ENCODE measurements at regions not wholly inside any gene's neighbourhood (a gene's known extent, or its start where the extent isn't known, plus 50 kb on each side); places are given as distances from the start of the nearest gene placed in this dataset.

- intact Hi-C loops (cut with DNase I) = no loop called here
- Histone ChIP-seq H3K27me3 (no peaks in the 10 kb centered on the region), H3K27ac (no peak overlapping the region), H3K4me3 (no peak overlapping the region), H3K36me3 (no peaks in the 10 kb centered on the region), H3K9me3 (no peaks in the 10 kb centered on the region), H3K4me1 (no peaks in the 10 kb centered on the region)
- DNase-seq = no peak
- WGBS, 2 donors = 79 to 83% methylated on average over 2 of the region's 2 CpGs
- TF ChIP-seq POLR2AphosphoS5 (IDR thresholded peaks at IDR 0.05) (no peak), EP300 (IDR thresholded peaks at IDR 0.05) (no peak), POLR2A (IDR thresholded peaks at IDR 0.05) (no peak), CTCF (IDR thresholded peaks at IDR 0.05) (no peak)
Measured at GRCh38 chr13:89967701-89968100, 1379.8 kb upstream of the MIR17HG start.

- intact Hi-C loops (cut with DNase I) = no loop called here
- Histone ChIP-seq H3K4me1 (no peaks in the 10 kb centered on the region), H3K36me3 (no peaks in the 10 kb centered on the region), H3K9me3 (no peaks in the 10 kb centered on the region), H3K27ac (no peak overlapping the region), H3K27me3 (no peaks in the 10 kb centered on the region), H3K4me3 (no peak overlapping the region)
- DNase-seq = no peak
- no peak for TF ChIP-seq CTCF (IDR thresholded peaks at IDR 0.05)
- TF ChIP-seq POLR2A (IDR thresholded peaks at IDR 0.05) = no peak
- no peak for TF ChIP-seq POLR2AphosphoS5 (IDR thresholded peaks at IDR 0.05)
- TF ChIP-seq EP300 (IDR thresholded peaks at IDR 0.05) = no peak
- 30 to 42% methylated on average over 2 of the region's 2 CpGs for WGBS, 2 donors
Measured at GRCh38 chr13:89968470-89968869, 1379.0 kb upstream of the MIR17HG start.

GRCh38 chr13:89970353-89970709, 1377.2 kb upstream of the MIR17HG start:
- no peak overlapping the region for H3K4me3 ChIP-seq
- no peak for TF ChIP-seq EP300 (IDR thresholded peaks at IDR 0.05)
- intact Hi-C loops (cut with DNase I) = no loop called here

GRCh38 chr13:89977203-89977602, 1370.3 kb upstream of the MIR17HG start:
- H3K4me3 ChIP-seq = no peak overlapping the region
- no peak for TF ChIP-seq EP300 (IDR thresholded peaks at IDR 0.05)
- intact Hi-C loops (cut with DNase I) = no loop called here
- H3K27ac ChIP-seq = no peak overlapping the region
- WGBS, 2 donors = 82 to 84% methylated on average over 3 of the region's 3 CpGs
- no peak for DNase-seq
- H3K27me3 ChIP-seq = no peaks in the 10 kb centered on the region
- no peaks in the 10 kb centered on the region for H3K9me3 ChIP-seq
- no peaks in the 10 kb centered on the region for H3K4me1 ChIP-seq
- no peaks in the 10 kb centered on the region for H3K36me3 ChIP-seq

More at GRCh38 chr13:89970353-89970709, 1377.2 kb upstream of the MIR17HG start:
- Histone ChIP-seq H3K36me3 (no peaks in the 10 kb centered on the region), H3K27me3 (no peaks in the 10 kb centered on the region), H3K27ac (no peak overlapping the region), H3K4me1 (no peaks in the 10 kb centered on the region), H3K9me3 (no peaks in the 10 kb centered on the region)
- DNase-seq = no peak
- WGBS, 2 donors = 61 to 82% methylated on average over 1 of the region's 1 CpG

- no peak for DNase-seq
- H3K9me3 ChIP-seq = no peaks in the 10 kb centered on the region
- H3K27ac ChIP-seq = no peak overlapping the region
- no peaks in the 10 kb centered on the region for H3K27me3 ChIP-seq
- H3K4me3 ChIP-seq = no peak overlapping the region
- TF ChIP-seq POLR2AphosphoS5 (IDR thresholded peaks at IDR 0.05) (no peak), EP300 (IDR thresholded peaks at IDR 0.05) (no peak), POLR2A (IDR thresholded peaks at IDR 0.05) (no peak), CTCF (IDR thresholded peaks at IDR 0.05) (no peak)
- peaks cover 0 to 5% (median 0%) of the 10 kb centered on the region in 4 donors for H3K4me1 ChIP-seq
- no peaks in the 10 kb centered on the region for H3K36me3 ChIP-seq
- intact Hi-C loops (cut with DNase I) = no loop called here
Measured at GRCh38 chr13:89980896-89981295, 1366.6 kb upstream of the MIR17HG start.

- WGBS, 2 donors = 65 to 74% methylated on average over 5 of the region's 5 CpGs
- TF ChIP-seq CTCF (IDR thresholded peaks at IDR 0.05) = no peak
- TF ChIP-seq EP300 (IDR thresholded peaks at IDR 0.05) = no peak
- TF ChIP-seq POLR2AphosphoS5 (IDR thresholded peaks at IDR 0.05) = no peak
- TF ChIP-seq POLR2A (IDR thresholded peaks at IDR 0.05) = no peak
- H3K9me3 ChIP-seq = no peaks in the 10 kb centered on the region
- intact Hi-C loops (cut with DNase I) = no loop called here
- no peaks in the 10 kb centered on the region for H3K36me3 ChIP-seq
- H3K27ac ChIP-seq = no peak overlapping the region
- H3K4me3 ChIP-seq = no peak overlapping the region
- H3K4me1 ChIP-seq = peaks cover 0 to 5% (median 0%) of the 10 kb centered on the region in 4 donors
- H3K27me3 ChIP-seq = no peaks in the 10 kb centered on the region
- DNase-seq = no peak
Measured at GRCh38 chr13:89982407-89983095, 1364.9 kb upstream of the MIR17HG start.

Data from sigmoid colon (tissue), 6 donors.